HG02571 (cell line): ENCODE measurements at regions not wholly inside any gene's neighbourhood (a gene's known extent, or its start where the extent isn't known, plus 50 kb on each side); places are given as distances from the start of the nearest gene placed in this dataset.
"Not testable (repeated sequence)": the region's sequence is repeated elsewhere in the genome, so short reads cannot be mapped to it uniquely, and the experiment has no call there.

ENCODE experiments used
- ATAC-seq: cut with Tn5 transposase; IDR thresholded peaks from one replicate; pipeline ENCODE4 v1.9.1; 2021; ENCODE audit warnings: mild to moderate bottlenecking, moderate library complexity; ENCODE audit not compliant: unreplicated experiment

- ATAC-seq: no peak
Observed at GRCh38 chr3:160094562-160094961, 105.9 kb downstream of the IL12A start.

GRCh38 chr3:160097478-160097877, 108.8 kb downstream of the IL12A start:
- ATAC-seq: no peak

- ATAC-seq: no peak
Observed at GRCh38 chr3:160098261-160098908, 109.8 kb downstream of the IL12A start.

- no peak for ATAC-seq
Observed at GRCh38 chr3:160098926-160099626, 110.4 kb downstream of the IL12A start.

GRCh38 chr3:160099834-160100233, 111.2 kb downstream of the IL12A start:
- ATAC-seq: no peak

GRCh38 chr3:160100610-160101009, 112.0 kb downstream of the IL12A start:
- ATAC-seq: no peak

DNA sequence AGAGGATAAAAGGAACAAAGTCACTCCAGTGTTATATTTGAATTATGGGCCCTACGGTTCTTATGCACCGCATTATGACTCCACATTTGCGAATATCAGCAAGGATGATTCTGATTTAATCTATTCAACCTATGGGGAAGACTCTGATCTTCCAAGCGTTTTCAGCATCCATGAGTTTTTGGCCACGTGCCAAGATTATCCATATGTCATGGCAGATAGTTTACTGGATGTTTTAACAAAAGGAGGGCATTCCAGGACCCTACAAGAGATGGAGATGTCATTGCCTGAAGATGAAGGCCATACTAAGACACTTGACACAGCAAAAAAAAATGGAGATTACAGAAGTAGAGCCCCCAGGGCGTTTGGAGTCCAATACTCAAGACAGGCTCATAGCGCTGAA, 113.4 kb downstream of the IL12A start:
- not testable (repeated sequence) for ATAC-seq

DNA sequence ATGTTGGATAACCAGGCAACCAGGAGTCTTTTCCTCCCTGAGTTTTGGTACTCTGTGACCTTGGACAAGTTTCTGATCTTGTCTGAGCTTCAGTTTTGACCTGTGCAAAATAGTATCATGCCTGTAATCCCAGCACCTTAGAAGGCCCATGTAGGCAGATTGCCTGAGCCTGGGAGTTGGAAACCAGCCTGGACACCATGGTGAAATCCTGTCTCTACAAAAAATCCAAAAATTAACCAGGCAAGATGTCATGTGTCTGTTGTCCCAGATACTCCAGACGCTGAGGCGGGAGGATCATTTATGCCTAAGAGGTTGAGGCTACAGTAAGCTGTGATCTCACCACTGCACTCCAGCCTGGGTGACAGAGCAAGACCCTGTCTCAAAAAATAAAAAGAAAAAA, 114.8 kb downstream of the IL12A start:
- no peak for ATAC-seq

DNA sequence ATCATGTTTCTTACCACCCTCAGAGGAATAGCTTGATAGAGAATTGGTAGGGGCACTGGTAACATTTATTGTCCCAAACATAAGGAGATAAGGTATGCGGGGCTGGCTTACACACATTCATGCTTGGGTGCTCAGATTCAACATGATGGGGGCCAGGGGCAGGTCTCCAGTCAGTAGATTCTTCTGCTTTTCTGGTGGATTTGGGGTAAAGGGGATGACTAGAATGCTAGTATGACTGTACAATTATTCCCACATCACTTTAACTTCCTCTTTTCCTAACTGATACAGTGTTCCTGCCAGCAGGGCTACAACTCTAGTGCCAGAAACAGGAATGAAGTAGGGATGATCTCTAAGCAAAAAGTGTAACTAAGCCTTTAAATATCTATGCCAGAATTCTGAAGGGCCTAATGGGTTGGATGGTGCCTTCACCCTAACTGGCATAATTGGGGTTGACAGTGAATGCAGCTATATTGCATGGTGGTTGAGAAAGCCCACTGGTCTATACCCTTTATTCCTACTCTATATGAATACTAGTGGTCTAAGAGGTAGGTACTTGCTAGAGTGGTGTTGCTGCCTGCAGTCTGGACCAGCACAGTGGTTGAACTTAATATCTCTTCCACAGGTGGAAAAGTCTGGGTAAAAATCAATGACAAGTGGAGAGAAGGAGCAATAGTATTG, 117.4 kb downstream of the IL12A start:
- no peak for ATAC-seq

GRCh38 chr3:160106905-160107861, 118.0 kb upstream of the C3orf80 start:
- ATAC-seq: no peak

- no peak for ATAC-seq
Observed at GRCh38 chr3:160108362-160108761, 116.9 kb upstream of the C3orf80 start.

DNA sequence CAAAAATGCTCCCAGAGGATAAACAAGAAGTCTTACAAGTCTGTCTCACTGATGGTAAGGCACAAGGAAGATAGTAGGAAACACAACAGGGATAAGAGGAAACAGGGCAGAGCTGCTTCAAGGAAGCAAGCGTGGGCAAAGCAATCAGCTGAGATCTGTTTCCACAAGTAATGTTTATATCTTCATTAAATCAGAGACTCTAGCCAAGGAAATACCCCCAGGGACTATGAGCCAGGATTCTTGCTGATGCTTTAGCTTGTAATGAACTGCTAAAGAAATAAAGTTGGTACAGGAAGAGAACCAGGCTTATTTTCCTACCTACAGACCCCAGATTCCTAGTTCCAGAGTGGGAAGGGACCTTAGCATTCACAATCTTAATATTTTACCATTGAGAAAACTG, 112.7 kb upstream of the C3orf80 start:
- no peak for ATAC-seq

GRCh38 chr3:160112996-160113395, 112.2 kb upstream of the C3orf80 start:
- ATAC-seq: no peak

- no peak for ATAC-seq
Observed at GRCh38 chr3:160114355-160114995, 110.7 kb upstream of the C3orf80 start.

GRCh38 chr3:160115387-160115786, 109.8 kb upstream of the C3orf80 start:
- ATAC-seq: no peak

DNA sequence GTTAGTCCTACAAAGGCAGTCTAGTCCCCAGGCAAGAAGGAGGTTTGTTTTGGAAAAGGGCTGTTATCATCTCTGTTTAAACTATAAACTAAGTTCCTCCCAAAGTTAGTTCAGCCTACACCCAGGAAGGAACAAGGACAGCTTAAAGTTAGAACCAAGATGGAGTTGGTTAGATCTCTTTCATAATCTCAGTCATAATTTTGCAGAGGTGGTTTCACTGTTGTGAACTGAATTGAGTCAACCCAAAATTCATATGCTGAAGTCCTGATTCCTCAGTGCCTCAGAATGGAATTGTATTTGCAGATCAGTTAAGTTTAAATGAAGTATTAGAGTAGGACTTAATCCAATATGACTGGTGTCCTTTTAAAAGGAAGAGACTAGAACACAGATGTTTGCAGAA, 101.0 kb upstream of the C3orf80 start:
- ATAC-seq: no peak

GRCh38 chr3:160125258-160125657, 100.0 kb upstream of the C3orf80 start:
- no peak for ATAC-seq

DNA sequence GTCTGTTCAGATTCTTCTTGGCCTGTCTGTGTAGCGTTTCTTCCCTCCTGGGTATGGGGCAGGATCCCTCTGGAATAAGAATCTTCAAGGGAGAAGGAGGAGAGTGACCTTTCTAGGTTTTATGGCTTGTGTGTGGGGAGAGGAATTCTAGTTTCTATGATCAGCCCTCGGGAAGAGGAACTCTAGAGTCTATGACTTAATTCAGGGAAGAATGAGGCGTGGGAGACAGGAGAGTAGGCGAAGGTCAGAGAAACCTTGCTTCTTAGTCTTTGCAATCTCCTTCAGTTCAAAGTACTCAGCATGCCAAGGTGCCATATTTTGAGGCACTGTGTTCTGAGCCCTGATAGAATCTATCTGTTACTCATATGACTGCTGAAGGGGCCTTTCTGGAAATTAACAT, 99.2 kb upstream of the C3orf80 start:
- no peak for ATAC-seq

DNA sequence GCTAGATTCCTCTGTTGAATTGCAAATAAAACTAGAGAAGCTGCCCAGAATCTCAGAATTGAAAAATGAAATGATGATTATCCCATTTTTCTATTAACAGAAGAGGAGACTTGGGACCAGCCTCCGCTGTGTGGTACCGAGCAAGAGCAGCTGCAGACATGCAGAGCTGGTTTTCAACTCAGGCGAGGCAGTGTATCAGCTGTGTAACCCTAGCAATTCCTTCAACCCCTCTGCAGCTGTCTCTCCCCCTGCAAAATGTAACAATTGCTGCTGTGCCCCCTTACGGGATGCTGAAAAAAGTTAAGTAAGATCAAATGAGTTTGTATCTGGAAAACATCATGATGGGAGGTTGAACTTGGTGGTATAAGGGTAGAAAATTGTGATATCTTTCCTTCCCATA, 98.5 kb upstream of the C3orf80 start:
- no peak for ATAC-seq

- ATAC-seq: no peak
Observed at GRCh38 chr3:160127308-160127707, 97.9 kb upstream of the C3orf80 start.

DNA sequence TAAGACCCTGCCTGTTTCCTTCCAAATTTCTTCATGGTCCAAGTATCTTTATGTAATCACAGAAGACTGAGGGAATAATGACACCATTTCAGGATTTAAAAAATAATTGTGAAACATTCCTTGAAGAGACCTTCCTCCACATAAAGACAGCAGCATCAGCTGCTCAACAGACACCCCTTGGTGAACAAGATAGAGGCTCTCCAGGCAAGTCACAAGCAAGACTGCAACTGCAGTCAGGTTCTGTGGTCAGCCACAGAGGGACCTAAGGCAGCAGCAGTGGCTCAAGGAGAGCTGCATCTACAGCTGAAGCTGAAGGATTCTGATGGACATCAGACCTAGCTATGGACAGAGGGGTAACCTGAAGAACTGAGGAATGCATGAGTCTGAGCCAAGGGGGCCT, 97.2 kb upstream of the C3orf80 start:
- ATAC-seq: no peak
